Endodermal cell (in vitro differentiated cells): ENCODE measurements at regions not wholly inside any gene's neighbourhood (a gene's known extent, or its start where the extent isn't known, plus 50 kb on each side); places are given as distances from the start of the nearest gene placed in this dataset.

ENCODE experiments used
- DNase-seq: peaks from one replicate; pipeline ENCODE4 v3.0.0-alpha.2; 2017
- H3K27ac ChIP-seq: 2 replicates; pipeline ENCODE4 v1.5.1; 2013; ENCODE audit warnings: mild to moderate bottlenecking, low read depth, low read length, moderate library complexity
- H3K27me3 ChIP-seq: 2 replicates; pipeline ENCODE4 v1.6.1; 2013; ENCODE audit warnings: mild to moderate bottlenecking, low read length, moderate library complexity; ENCODE audit not compliant: insufficient read depth, control insufficient read depth, poor library complexity, severe bottlenecking
- H3K36me3 ChIP-seq: 2 replicates; pipeline ENCODE4 v1.7.0; 2013; ENCODE audit warnings: mild to moderate bottlenecking, low read length, moderate library complexity; ENCODE audit not compliant: control insufficient read depth, insufficient read depth
- H3K4me1 ChIP-seq: one replicate; pipeline ENCODE4 v1.7.0; 2013; ENCODE audit warnings: low read length; ENCODE audit not compliant: control insufficient read depth, insufficient read depth
- H3K4me3 ChIP-seq: 2 replicates; pipeline ENCODE4 v1.5.1; 2013; ENCODE audit warnings: mild to moderate bottlenecking, low read length, moderate library complexity
- H3K9ac ChIP-seq: 2 replicates; pipeline ENCODE4 v1.6.1; 2013; ENCODE audit warnings: mild to moderate bottlenecking, low read length, moderate library complexity; ENCODE audit not compliant: poor library complexity, severe bottlenecking; ENCODE audit errors: extremely low read depth
- H3K9me3 ChIP-seq: 2 replicates; pipeline ENCODE4 v1.6.1; 2013; ENCODE audit warnings: mild to moderate bottlenecking, low read length, moderate library complexity; ENCODE audit not compliant: control insufficient read depth
- H3K27ac Mint-ChIP-seq: 2 replicates; pipeline ENCODE4 v1.8.0; 2020; ENCODE audit warnings: mixed read lengths
- H3K27me3 Mint-ChIP-seq: 2 replicates; pipeline ENCODE4 v1.8.0; 2021; ENCODE audit warnings: mild to moderate bottlenecking, mixed read lengths; ENCODE audit not compliant: insufficient read depth
- H3K36me3 Mint-ChIP-seq: 2 replicates; pipeline ENCODE4 v1.8.0; 2020; ENCODE audit warnings: low read depth, mixed read lengths
- H3K4me1 Mint-ChIP-seq: 2 replicates; pipeline ENCODE4 v1.8.0; 2020; ENCODE audit warnings: mixed read lengths
- H3K4me3 Mint-ChIP-seq: 2 replicates; pipeline ENCODE4 v1.8.0; 2020; ENCODE audit warnings: mild to moderate bottlenecking, moderate library complexity, mixed read lengths
- H3K9me3 Mint-ChIP-seq: 2 replicates; pipeline ENCODE4 v1.8.0; 2020; ENCODE audit warnings: mild to moderate bottlenecking, mixed read lengths
- WGBS, 2 experiments: methylation state at CpG; one replicate each; pipeline versions ENCODE4 v1.1.5 to v1.1.7; 2013; ENCODE audit warnings: missing lambda C conversion rate in 2 of 2, mixed read lengths in 1 of 2; ENCODE audit not compliant: insufficient coverage in 1 of 2, insufficient read length in 1 of 2; 5-methylcytosine and 5-hydroxymethylcytosine counted together
- TF ChIP-seq, protein P1 (sequence below): fragments of 200-600 bp; sonication (generic); conservative IDR thresholded peaks from 2 replicates; pipeline ENCODE4 v1.5.0; 2021; ENCODE audit warnings: antibody characterized with exemption, mild to moderate bottlenecking

GRCh38 chr12:24701343-24701742, 247.6 kb downstream of the BCAT1 start:
- no peaks in the 10 kb centered on the region for H3K36me3 ChIP-seq
- H3K36me3 Mint-ChIP-seq, result no peaks in the 10 kb centered on the region
- H3K4me1 ChIP-seq, result no peaks in the 10 kb centered on the region
- WGBS, 2 experiments, result 93 to 100% methylated on average over 2 to 3 of the region's 3 CpGs
- TF ChIP-seq, protein P1, sequence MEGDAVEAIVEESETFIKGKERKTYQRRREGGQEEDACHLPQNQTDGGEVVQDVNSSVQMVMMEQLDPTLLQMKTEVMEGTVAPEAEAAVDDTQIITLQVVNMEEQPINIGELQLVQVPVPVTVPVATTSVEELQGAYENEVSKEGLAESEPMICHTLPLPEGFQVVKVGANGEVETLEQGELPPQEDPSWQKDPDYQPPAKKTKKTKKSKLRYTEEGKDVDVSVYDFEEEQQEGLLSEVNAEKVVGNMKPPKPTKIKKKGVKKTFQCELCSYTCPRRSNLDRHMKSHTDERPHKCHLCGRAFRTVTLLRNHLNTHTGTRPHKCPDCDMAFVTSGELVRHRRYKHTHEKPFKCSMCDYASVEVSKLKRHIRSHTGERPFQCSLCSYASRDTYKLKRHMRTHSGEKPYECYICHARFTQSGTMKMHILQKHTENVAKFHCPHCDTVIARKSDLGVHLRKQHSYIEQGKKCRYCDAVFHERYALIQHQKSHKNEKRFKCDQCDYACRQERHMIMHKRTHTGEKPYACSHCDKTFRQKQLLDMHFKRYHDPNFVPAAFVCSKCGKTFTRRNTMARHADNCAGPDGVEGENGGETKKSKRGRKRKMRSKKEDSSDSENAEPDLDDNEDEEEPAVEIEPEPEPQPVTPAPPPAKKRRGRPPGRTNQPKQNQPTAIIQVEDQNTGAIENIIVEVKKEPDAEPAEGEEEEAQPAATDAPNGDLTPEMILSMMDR, result no peak
- no peak overlapping the region for H3K9ac ChIP-seq
- H3K4me3 Mint-ChIP-seq, result no peak overlapping the region
- no peaks in the 10 kb centered on the region for H3K27me3 ChIP-seq
- no peak overlapping the region for H3K27ac ChIP-seq
- H3K4me1 Mint-ChIP-seq, result no peaks in the 10 kb centered on the region
- H3K27ac Mint-ChIP-seq, result no peak overlapping the region
- no peaks in the 10 kb centered on the region for H3K27me3 Mint-ChIP-seq
- no peak overlapping the region for H3K4me3 ChIP-seq
- no peak for DNase-seq
- H3K9me3 ChIP-seq, result peaks cover 7% of the 10 kb centered on the region
- peaks cover 15% of the 10 kb centered on the region for H3K9me3 Mint-ChIP-seq

GRCh38 chr12:24698972-24699371, 249.9 kb downstream of the BCAT1 start:
- Histone ChIP-seq H3K27ac (no peak overlapping the region), H3K4me1 (no peaks in the 10 kb centered on the region), H3K27me3 (no peaks in the 10 kb centered on the region), H3K36me3 (no peaks in the 10 kb centered on the region), H3K9me3 (peaks cover 7% of the 10 kb centered on the region), H3K4me3 (no peak overlapping the region), H3K9ac (no peak overlapping the region)
- Mint-ChIP-seq H3K4me1 (no peaks in the 10 kb centered on the region), H3K36me3 (no peaks in the 10 kb centered on the region), H3K4me3 (no peak overlapping the region), H3K27me3 (no peaks in the 10 kb centered on the region), H3K27ac (no peak overlapping the region), H3K9me3 (peaks cover 15% of the 10 kb centered on the region)
- whole genome bisulfite sequencing, 2 experiments, result 90% methylated on average over 2 of the region's 2 CpGs; no CpG with 5 or more reads in 1 of the 2 experiments
- TF ChIP-seq, protein P1, result no peak
- DNase-seq, result no peak

DNA sequence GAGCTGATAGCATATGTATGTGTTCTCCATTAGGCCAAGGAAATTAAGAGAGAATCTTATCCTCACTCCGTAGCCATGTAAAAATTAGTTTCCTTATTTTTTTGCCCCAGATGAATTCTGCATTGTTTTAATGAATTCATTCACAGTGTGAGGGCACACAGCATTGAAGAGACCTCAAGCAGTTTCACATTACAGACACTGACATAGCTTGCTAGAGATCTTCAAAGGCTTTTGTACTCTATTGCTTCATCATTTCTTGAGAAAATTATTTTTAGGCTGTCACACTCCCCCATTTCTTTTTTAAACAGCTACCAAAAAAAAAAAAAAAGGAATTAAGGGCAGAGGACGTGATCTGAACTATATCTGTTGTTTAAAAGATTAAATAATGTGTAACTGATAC, 251.1 kb downstream of the BCAT1 start:
- H3K27ac ChIP-seq, result no peak overlapping the region
- Mint-ChIP-seq H3K27me3 (no peaks in the 10 kb centered on the region), H3K27ac (no peak overlapping the region), H3K4me1 (no peaks in the 10 kb centered on the region), H3K36me3 (no peaks in the 10 kb centered on the region), H3K9me3 (peaks cover 15% of the 10 kb centered on the region), H3K4me3 (no peak overlapping the region)
- no peaks in the 10 kb centered on the region for H3K27me3 ChIP-seq
- H3K36me3 ChIP-seq, result no peaks in the 10 kb centered on the region
- H3K9me3 ChIP-seq, result peaks cover 7% of the 10 kb centered on the region
- TF ChIP-seq, protein P1, result no peak
- WGBS, 2 experiments, result 60 to 68% methylated on average over 1 to 2 of the region's 2 CpGs
- H3K9ac ChIP-seq, result no peak overlapping the region
- DNase-seq, result no peak
- H3K4me3 ChIP-seq, result no peak overlapping the region
- no peaks in the 10 kb centered on the region for H3K4me1 ChIP-seq
